K562 (cell line): ENCODE measurements at regions not wholly inside any gene's neighbourhood (a gene's known extent, or its start where the extent isn't known, plus 50 kb on each side); places are given as distances from the start of the nearest gene placed in this dataset.

Experiments
- CBFA2T2 ChIP-seq: fragments of 450-650 bp; conservative IDR thresholded peaks from 2 replicates; pipeline ENCODE4 v1.6.1; 2017; ENCODE audit warnings: mild to moderate bottlenecking
- ESRRB ChIP-seq: fragments of 250-450 bp; sonication (Bioruptor Pico); IDR thresholded peaks from 2 replicates; pipeline ENCODE4 v1.5.0; 2020; ENCODE audit warnings: mild to moderate bottlenecking, moderate library complexity, borderline replicate concordance
- HOMEZ ChIP-seq: fragments of 250-450 bp; sonication (Bioruptor Pico); IDR thresholded peaks from 2 replicates; pipeline ENCODE4 v1.4.0; 2020; ENCODE audit warnings: mild to moderate bottlenecking, moderate library complexity
- IRF9 ChIP-seq: fragments of 450-650 bp; IDR thresholded peaks from 2 replicates; pipeline ENCODE4 v1.6.1; 2016; ENCODE audit warnings: missing biosample characterization, missing genetic modification characterization
- KLF16 ChIP-seq: IDR thresholded peaks from 2 replicates; pipeline ENCODE4 v1.6.1; 2016; ENCODE audit warnings: antibody characterized with exemption
- MEIS2 ChIP-seq: fragments of 450-650 bp; IDR thresholded peaks from 2 replicates; pipeline ENCODE4 v1.6.1; 2014; ENCODE audit warnings: mild to moderate bottlenecking; ENCODE audit not compliant: partially characterized antibody
- NONO ChIP-seq, 2 experiments: fragments of 200-400 bp in 1 of 2; fragments of 450-650 bp in 1 of 2; formaldehyde crosslinking in 1 of 2; IDR thresholded peaks; 2 replicates each; pipeline ENCODE4 v1.6.1; 2017; ENCODE audit warnings: low read depth in 2 of 2, mild to moderate bottlenecking in 2 of 2, moderate library complexity in 2 of 2, low read length in 1 of 2
- RBBP5 ChIP-seq: fragments of 200-600 bp; sonication (generic); IDR thresholded peaks from 2 replicates; pipeline ENCODE4 v1.6.1; 2012; ENCODE audit warnings: borderline replicate concordance, mild to moderate bottlenecking, low read length, control low read depth, inconsistent platforms; ENCODE audit not compliant: insufficient read depth, poor library complexity, severe bottlenecking
- RBM15 ChIP-seq: fragments of 200-400 bp; formaldehyde crosslinking; IDR thresholded peaks from 2 replicates; pipeline ENCODE4 v1.6.1; 2018; ENCODE audit warnings: mild to moderate bottlenecking, low read length, moderate library complexity; ENCODE audit not compliant: insufficient read depth
- SREBF1 ChIP-seq: fragments of 150-350 bp; IDR thresholded peaks from 2 replicates; pipeline ENCODE4 v1.6.1; 2014; ENCODE audit warnings: antibody characterized with exemption, low read depth, low read length, borderline replicate concordance
- STAT5A ChIP-seq: IDR thresholded peaks from 2 replicates; pipeline ENCODE4 v1.6.1; 2012; ENCODE audit warnings: low read length, inconsistent platforms, borderline replicate concordance
- TAF15 ChIP-seq: fragments of 200-400 bp; formaldehyde crosslinking; IDR thresholded peaks from 2 replicates; pipeline ENCODE4 v1.6.1; 2017; ENCODE audit warnings: mild to moderate bottlenecking, low read depth, low read length, moderate library complexity
- U2AF1 ChIP-seq: fragments of 200-400 bp; formaldehyde crosslinking; optimal IDR thresholded peaks from 2 replicates; pipeline ENCODE3; 2017; ENCODE audit warnings: mild to moderate bottlenecking, low read depth, low read length, moderate library complexity
- U2AF2 ChIP-seq: fragments of 200-400 bp; formaldehyde crosslinking; optimal IDR thresholded peaks from 2 replicates; pipeline ENCODE3; 2017; ENCODE audit warnings: low read depth, mild to moderate bottlenecking, low read length
- VEZF1 ChIP-seq: fragments of 200-800 bp; sonication (Bioruptor generic); IDR thresholded peaks from 2 replicates; pipeline ENCODE4 v1.6.1; 2017; ENCODE audit warnings: missing genetic modification characterization, missing compliant biosample characterization
- ZNF184 ChIP-seq: sonication (generic); formaldehyde crosslinking; IDR thresholded peaks from 2 replicates; pipeline ENCODE4 v1.5.0; 2020; ENCODE audit warnings: missing genetic modification reagents
- ZNF407 ChIP-seq: fragments of 450-650 bp; IDR thresholded peaks from 2 replicates; pipeline ENCODE4 v1.6.1; 2016; ENCODE audit warnings: low read depth

- TF ChIP-seq VEZF1 (CRISPR knock-in tag) (no peak), SREBF1 (no peak), ESRRB (CRISPR knock-in tag) (no peak), CBFA2T2 (peak; percentile 70), RBM15 (no peak), MEIS2 (peak; percentile 46), NONO (IDR thresholded peaks at IDR 0.05; ENCODE audit: low read depth in 2 of 2, low read length in 1 of 2) (no peak), STAT5A (peak; percentile 30; the same call in 1 of the 2 replicates), RBBP5 (no peak), HOMEZ (CRISPR knock-in tag) (no peak), KLF16 (no peak), IRF9 (no peak), U2AF2 (no peak), ZNF407 (no peak), U2AF1 (no peak), TAF15 (no peak), ZNF184 (CRISPR knock-in tag) (no peak)
Observed at GRCh38 chr1:189212606-189213005, 1265.1 kb downstream of the BRINP3 start (continued).
